ENCODE measurements at regions not wholly inside any gene's neighbourhood (a gene's known extent, or its start where the extent isn't known, plus 50 kb on each side); places are given as distances from the start of the nearest gene placed in this dataset.
A peak's percentile ranks its signal among the peaks of the same experiment; 100 is the strongest.
"Not testable (repeated sequence)": the region's sequence is repeated elsewhere in the genome, so short reads cannot be mapped to it uniquely, and the experiment has no call there.

- FAIRE-seq, result no peak
Measured at GRCh38 chrX:26581091-26581490, 365.1 kb downstream of the MAGEB5 start.

- no peak for FAIRE-seq
Measured at GRCh38 chrX:26580021-26580420, 364.1 kb downstream of the MAGEB5 start.

- FAIRE-seq, result no peak
Measured at GRCh38 chrX:26574234-26574633, 358.3 kb downstream of the MAGEB5 start.

- no peak for FAIRE-seq
Measured at GRCh38 chrX:26562156-26562555, 346.2 kb downstream of the MAGEB5 start.

- FAIRE-seq, result no peak
Measured at GRCh38 chrX:26559855-26560254, 343.9 kb downstream of the MAGEB5 start.

GRCh38 chrX:26558719-26559386, 342.9 kb downstream of the MAGEB5 start:
- no peak for FAIRE-seq

GRCh38 chrX:26557691-26558321, 341.8 kb downstream of the MAGEB5 start:
- FAIRE-seq, result no peak

GRCh38 chrX:26525768-26526167, 309.8 kb downstream of the MAGEB5 start:
- not testable (repeated sequence) for FAIRE-seq

GRCh38 chrX:26522501-26522900, 306.5 kb downstream of the MAGEB5 start:
- FAIRE-seq, result no peak

- no peak for FAIRE-seq
Measured at GRCh38 chrX:26511589-26512363, 295.8 kb downstream of the MAGEB5 start.

GRCh38 chrX:26470941-26471340, 255.0 kb downstream of the MAGEB5 start:
- FAIRE-seq, result no peak

- FAIRE-seq, result no peak
Measured at GRCh38 chrX:26466387-26466786, 250.4 kb downstream of the MAGEB5 start.

GRCh38 chrX:26445288-26445687, 229.3 kb downstream of the MAGEB5 start:
- no peak for FAIRE-seq

- FAIRE-seq, result not testable (repeated sequence)
Measured at GRCh38 chrX:26444417-26444816, 228.4 kb downstream of the MAGEB5 start.

- FAIRE-seq, result no peak
Measured at GRCh38 chrX:26442340-26442739, 226.4 kb downstream of the MAGEB5 start.

GRCh38 chrX:26414534-26414933, 198.6 kb downstream of the MAGEB5 start:
- no peak for FAIRE-seq

GRCh38 chrX:26411045-26411444, 195.1 kb downstream of the MAGEB5 start:
- FAIRE-seq, result no peak

- FAIRE-seq, result no peak
Measured at GRCh38 chrX:26409636-26410035, 193.7 kb downstream of the MAGEB5 start.

- FAIRE-seq, result no peak
Measured at GRCh38 chrX:26387906-26388305, 171.9 kb downstream of the MAGEB5 start.

- peak; percentile 57 for FAIRE-seq
Measured at GRCh38 chrX:26376037-26376708, 160.2 kb downstream of the MAGEB5 start.

GRCh38 chrX:26375346-26375745, 159.4 kb downstream of the MAGEB5 start:
- FAIRE-seq, result no peak

- FAIRE-seq, result no peak
Measured at GRCh38 chrX:26373829-26374228, 157.9 kb downstream of the MAGEB5 start.

- FAIRE-seq, result no peak
Measured at GRCh38 chrX:26352891-26353430, 137.0 kb downstream of the MAGEB5 start.
